ENCODE measurements at regions not wholly inside any gene's neighbourhood (a gene's known extent, or its start where the extent isn't known, plus 50 kb on each side); places are given as distances from the start of the nearest gene placed in this dataset.

DNA sequence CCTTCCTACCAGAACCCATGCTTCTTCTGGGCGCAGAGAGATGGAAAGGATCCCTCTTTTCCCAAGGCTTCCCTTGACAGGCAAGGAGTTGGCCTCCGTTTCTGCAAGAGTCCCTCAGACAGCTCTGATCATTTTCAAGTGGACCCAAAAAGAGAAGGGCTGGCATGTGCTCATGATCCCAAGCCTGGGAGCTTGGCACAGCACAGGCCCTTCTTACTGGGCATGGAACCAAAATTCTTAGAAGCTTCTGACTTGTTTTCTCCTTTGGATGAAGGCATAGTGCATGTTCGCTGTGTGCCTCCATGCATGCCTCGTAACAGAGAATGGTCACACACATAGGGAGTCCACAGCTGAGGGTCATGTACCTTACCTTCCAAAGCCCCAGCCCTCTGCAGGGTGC, 449.6 kb downstream of the MIAT start:
- Histone ChIP-seq H2BK15ac (ENCODE audit: low read depth, low read length) (no peak overlapping the region), H3K18ac (ENCODE audit: insufficient read length, low read depth, low read length) (no peak overlapping the region), H3K79me2 (ENCODE audit: insufficient read depth, low read length) (no peaks in the 10 kb centered on the region), H3K9ac (ENCODE audit: extremely low read depth, insufficient read length, low read length) (no peak overlapping the region), H3K4me2 (ENCODE audit: insufficient read depth, insufficient read length, low read length) (no peak overlapping the region), H3K27me3 (ENCODE audit: insufficient read depth, low read length) (no peaks in the 10 kb centered on the region), H2BK120ac (ENCODE audit: low read depth, low read length, poor library complexity, severe bottlenecking) (no peak overlapping the region), H4K5ac (ENCODE audit: insufficient read length, low read depth, low read length) (no peak overlapping the region), H3T11ph (ENCODE audit: low read length) (no peak overlapping the region), H2BK5ac (ENCODE audit: insufficient read length, low read length) (no peak overlapping the region), H2AFZ (ENCODE audit: low read length) (no peak overlapping the region), H4K91ac (ENCODE audit: insufficient read length, low read depth, low read length) (no peak overlapping the region), H3K79me1 (ENCODE audit: insufficient read depth, low read depth, low read length, poor library complexity, severe bottlenecking) (no peaks in the 10 kb centered on the region), H4K20me1 (ENCODE audit: control insufficient read depth, insufficient read depth, insufficient read length) (no peaks in the 10 kb centered on the region), H3K27ac (ENCODE audit: insufficient read length, low read depth, low read length) (no peak overlapping the region), H4K8ac (replicated peaks; ENCODE audit: insufficient read length, low read depth, low read length) (no peak overlapping the region), H3K56ac (ENCODE audit: insufficient read length, low read depth, low read length) (no peak overlapping the region), H3K23me2 (ENCODE audit: insufficient read length, low read depth, low read length, poor library complexity, severe bottlenecking) (no peaks in the 10 kb centered on the region), H3K4me1 (ENCODE audit: insufficient read depth, low read length) (0 out of 2 replicates have a peak, but pooled peaks cover 2% of the 10 kb centered on the region), H2BK12ac (ENCODE audit: insufficient read length, low read depth, low read length) (no peak overlapping the region), H3K23ac (ENCODE audit: insufficient read length, low read depth, low read length) (no peak overlapping the region), H3K4ac (ENCODE audit: low read depth, low read length) (no peak overlapping the region), H2BK20ac (ENCODE audit: low read depth, low read length, poor library complexity, severe bottlenecking) (no peak overlapping the region), H3K9me3 (ENCODE audit: control insufficient read depth, low read depth, low read length) (no peaks in the 10 kb centered on the region), H3K14ac (ENCODE audit: insufficient read depth, low read length) (no peak overlapping the region), H2AK5ac (ENCODE audit: insufficient read length, low read length) (no peak overlapping the region)
- H3K9me3 Mint-ChIP-seq, result no peaks in the 10 kb centered on the region
- no peaks in the 10 kb centered on the region; a peak in 1 of 7 replicates for H3K36me3 Mint-ChIP-seq (ENCODE audit: insufficient read depth in 1 of 3, low read depth in 3 of 3)
- no peak for DNase-seq
- TF ChIP-seq, protein P1, sequence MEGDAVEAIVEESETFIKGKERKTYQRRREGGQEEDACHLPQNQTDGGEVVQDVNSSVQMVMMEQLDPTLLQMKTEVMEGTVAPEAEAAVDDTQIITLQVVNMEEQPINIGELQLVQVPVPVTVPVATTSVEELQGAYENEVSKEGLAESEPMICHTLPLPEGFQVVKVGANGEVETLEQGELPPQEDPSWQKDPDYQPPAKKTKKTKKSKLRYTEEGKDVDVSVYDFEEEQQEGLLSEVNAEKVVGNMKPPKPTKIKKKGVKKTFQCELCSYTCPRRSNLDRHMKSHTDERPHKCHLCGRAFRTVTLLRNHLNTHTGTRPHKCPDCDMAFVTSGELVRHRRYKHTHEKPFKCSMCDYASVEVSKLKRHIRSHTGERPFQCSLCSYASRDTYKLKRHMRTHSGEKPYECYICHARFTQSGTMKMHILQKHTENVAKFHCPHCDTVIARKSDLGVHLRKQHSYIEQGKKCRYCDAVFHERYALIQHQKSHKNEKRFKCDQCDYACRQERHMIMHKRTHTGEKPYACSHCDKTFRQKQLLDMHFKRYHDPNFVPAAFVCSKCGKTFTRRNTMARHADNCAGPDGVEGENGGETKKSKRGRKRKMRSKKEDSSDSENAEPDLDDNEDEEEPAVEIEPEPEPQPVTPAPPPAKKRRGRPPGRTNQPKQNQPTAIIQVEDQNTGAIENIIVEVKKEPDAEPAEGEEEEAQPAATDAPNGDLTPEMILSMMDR (conservative IDR thresholded peaks at IDR 0.05), result no peak
- no peak overlapping the region for H3K4me3 Mint-ChIP-seq
- no peak overlapping the region for H3K27ac Mint-ChIP-seq
- H3K4me1 Mint-ChIP-seq, result peaks cover 8 to 20% of the 10 kb centered on the region in 2 experiments; a peak in 3 of 4 replicates
- no CpG with 5 or more reads among the region's 4 CpGs for WGBS (ENCODE audit: extremely low coverage, insufficient read length, low lambda C conversion rate)
- H3K27me3 Mint-ChIP-seq (ENCODE audit: low read depth), result peaks cover 14% of the 10 kb centered on the region
